Smooth muscle cell (in vitro differentiated cells): ENCODE measurements at regions not wholly inside any gene's neighbourhood (a gene's known extent, or its start where the extent isn't known, plus 50 kb on each side); places are given as distances from the start of the nearest gene placed in this dataset.
"Not testable (repeated sequence)": the region's sequence is repeated elsewhere in the genome, so short reads cannot be mapped to it uniquely, and the experiment has no call there.

Experiments used
- DNase-seq: peaks from one replicate; lab custom pipeline; 2025; ENCODE audit not compliant: unreplicated experiment; lab: John Stamatoyannopoulos, UW
- H2AFZ ChIP-seq: fragments of 200-600 bp; sonication (generic); 2 replicates; pipeline ENCODE4 v1.6.0; 2016; ENCODE audit warnings: antibody characterized with exemption, low read depth, mild to moderate bottlenecking
- H3F3A ChIP-seq: fragments of 200-600 bp; sonication (generic); 2 replicates; pipeline ENCODE4 v1.6.0; 2017; ENCODE audit warnings: antibody characterized with exemption, low read depth
- H3K27ac ChIP-seq: fragments of 200-600 bp; sonication (generic); 2 replicates; pipeline ENCODE4 v1.5.1; 2016; ENCODE audit warnings: low read depth, mild to moderate bottlenecking
- H3K27me3 ChIP-seq: fragments of 200-600 bp; sonication (generic); 2 replicates; pipeline ENCODE4 v1.6.1; 2016; ENCODE audit warnings: low read depth, mild to moderate bottlenecking
- H3K36me3 ChIP-seq: fragments of 200-600 bp; sonication (generic); 2 replicates; pipeline ENCODE4 v1.5.1; 2016; ENCODE audit warnings: low read depth
- H3K4me1 ChIP-seq: fragments of 200-600 bp; sonication (generic); 2 replicates; pipeline ENCODE4 v1.5.1; 2016; ENCODE audit warnings: low read depth
- H3K4me2 ChIP-seq: fragments of 200-600 bp; sonication (generic); 2 replicates; pipeline ENCODE4 v1.6.0; 2016; ENCODE audit warnings: mild to moderate bottlenecking
- H3K4me3 ChIP-seq: fragments of 200-600 bp; sonication (generic); 2 replicates; pipeline ENCODE4 v1.5.1; 2016; ENCODE audit warnings: mild to moderate bottlenecking
- H3K79me2 ChIP-seq: fragments of 200-600 bp; sonication (generic); 2 replicates; pipeline ENCODE4 v1.6.0; 2016; ENCODE audit warnings: low read depth, mild to moderate bottlenecking
- H3K9ac ChIP-seq: fragments of 200-600 bp; sonication (generic); 2 replicates; pipeline ENCODE4 v1.6.0; 2016; ENCODE audit warnings: low read depth
- H3K9me3 ChIP-seq: fragments of 200-600 bp; sonication (generic); replicated peaks from 2 replicates; pipeline ENCODE4 v1.5.1; 2016; ENCODE audit warnings: low read depth
- H4K20me1 ChIP-seq: fragments of 200-600 bp; sonication (generic); 2 replicates; pipeline ENCODE4 v1.6.0; 2016; ENCODE audit warnings: low read depth
- WGBS: methylation state at CpG from one replicate; pipeline ENCODE4 v1.1.7; 2016; ENCODE audit warnings: low lambda C conversion rate; 5-methylcytosine and 5-hydroxymethylcytosine counted together
- TF ChIP-seq, protein P1 (sequence below): fragments of 200-600 bp; sonication (generic); IDR thresholded peaks from 2 replicates; pipeline ENCODE4 v1.5.1; 2017; ENCODE audit warnings: borderline replicate concordance, mild to moderate bottlenecking, antibody characterized with exemption; ENCODE audit not compliant: insufficient read depth, poor library complexity, severe bottlenecking

DNA sequence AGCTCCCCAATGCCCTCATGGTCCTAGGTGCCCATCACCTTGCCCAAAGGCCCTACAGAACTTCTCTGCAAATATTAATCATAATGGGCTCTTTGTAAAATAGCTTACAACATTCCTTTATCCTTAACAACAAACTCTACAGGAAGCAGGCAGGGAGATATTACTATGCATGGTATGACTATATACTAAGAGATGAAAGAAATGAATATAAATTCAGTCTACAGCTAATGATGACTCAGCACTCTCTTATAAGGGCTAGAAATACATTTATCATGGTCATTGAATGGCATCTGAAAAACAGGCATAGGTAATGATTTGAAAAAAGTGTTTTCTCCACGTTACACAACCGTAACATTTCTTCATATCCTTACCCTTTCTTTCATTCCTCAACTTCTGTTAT is 254.8 kb upstream of the DSEL start:
- no peak overlapping the region for H3K4me2 ChIP-seq
- no peaks in the 10 kb centered on the region for H3K9me3 ChIP-seq
- 93% methylated on average over 2 of the region's 2 CpGs for WGBS
- no peak overlapping the region for H3K4me3 ChIP-seq
- H2AFZ ChIP-seq: no peak overlapping the region
- no peaks in the 10 kb centered on the region for H4K20me1 ChIP-seq
- H3K79me2 ChIP-seq: no peaks in the 10 kb centered on the region
- no peaks in the 10 kb centered on the region for H3K4me1 ChIP-seq
- no peaks in the 10 kb centered on the region for H3K27me3 ChIP-seq
- no peaks in the 10 kb centered on the region for H3K36me3 ChIP-seq
- DNase-seq: no peak
- TF ChIP-seq, protein P1, sequence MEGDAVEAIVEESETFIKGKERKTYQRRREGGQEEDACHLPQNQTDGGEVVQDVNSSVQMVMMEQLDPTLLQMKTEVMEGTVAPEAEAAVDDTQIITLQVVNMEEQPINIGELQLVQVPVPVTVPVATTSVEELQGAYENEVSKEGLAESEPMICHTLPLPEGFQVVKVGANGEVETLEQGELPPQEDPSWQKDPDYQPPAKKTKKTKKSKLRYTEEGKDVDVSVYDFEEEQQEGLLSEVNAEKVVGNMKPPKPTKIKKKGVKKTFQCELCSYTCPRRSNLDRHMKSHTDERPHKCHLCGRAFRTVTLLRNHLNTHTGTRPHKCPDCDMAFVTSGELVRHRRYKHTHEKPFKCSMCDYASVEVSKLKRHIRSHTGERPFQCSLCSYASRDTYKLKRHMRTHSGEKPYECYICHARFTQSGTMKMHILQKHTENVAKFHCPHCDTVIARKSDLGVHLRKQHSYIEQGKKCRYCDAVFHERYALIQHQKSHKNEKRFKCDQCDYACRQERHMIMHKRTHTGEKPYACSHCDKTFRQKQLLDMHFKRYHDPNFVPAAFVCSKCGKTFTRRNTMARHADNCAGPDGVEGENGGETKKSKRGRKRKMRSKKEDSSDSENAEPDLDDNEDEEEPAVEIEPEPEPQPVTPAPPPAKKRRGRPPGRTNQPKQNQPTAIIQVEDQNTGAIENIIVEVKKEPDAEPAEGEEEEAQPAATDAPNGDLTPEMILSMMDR: no peak
- H3K9ac ChIP-seq: no peak overlapping the region
- no peaks in the 10 kb centered on the region for H3F3A ChIP-seq
- H3K27ac ChIP-seq: no peak overlapping the region

DNA sequence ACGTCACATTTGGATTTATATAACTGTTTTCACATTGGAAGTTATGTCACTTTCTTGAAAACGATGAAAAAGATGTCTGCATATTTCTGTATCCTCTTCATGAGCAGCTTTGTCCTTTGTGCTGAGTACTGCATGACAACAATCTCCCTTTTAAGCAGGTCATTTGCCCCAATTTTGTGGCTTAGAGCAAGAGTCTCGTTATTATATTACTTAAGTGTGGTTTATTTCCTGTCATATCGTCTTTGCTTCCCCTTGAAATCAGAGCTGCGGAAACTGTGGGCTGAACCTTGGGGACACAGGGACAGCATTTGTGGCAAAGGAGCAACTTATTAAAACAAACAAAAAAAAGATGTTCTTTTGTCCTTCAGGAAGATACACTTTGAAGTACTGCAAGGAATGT is 254.0 kb upstream of the DSEL start:
- Histone ChIP-seq H3K79me2 (no peaks in the 10 kb centered on the region), H3K27ac (no peak overlapping the region), H3F3A (no peaks in the 10 kb centered on the region), H3K4me3 (no peak overlapping the region), H3K27me3 (no peaks in the 10 kb centered on the region), H3K9me3 (no peaks in the 10 kb centered on the region), H2AFZ (no peak overlapping the region), H3K36me3 (no peaks in the 10 kb centered on the region), H3K9ac (no peak overlapping the region), H4K20me1 (no peaks in the 10 kb centered on the region), H3K4me2 (no peak overlapping the region), H3K4me1 (no peaks in the 10 kb centered on the region)
- no peak for DNase-seq
- WGBS: 89% methylated on average over 5 of the region's 5 CpGs
- TF ChIP-seq, protein P1: no peak

DNA sequence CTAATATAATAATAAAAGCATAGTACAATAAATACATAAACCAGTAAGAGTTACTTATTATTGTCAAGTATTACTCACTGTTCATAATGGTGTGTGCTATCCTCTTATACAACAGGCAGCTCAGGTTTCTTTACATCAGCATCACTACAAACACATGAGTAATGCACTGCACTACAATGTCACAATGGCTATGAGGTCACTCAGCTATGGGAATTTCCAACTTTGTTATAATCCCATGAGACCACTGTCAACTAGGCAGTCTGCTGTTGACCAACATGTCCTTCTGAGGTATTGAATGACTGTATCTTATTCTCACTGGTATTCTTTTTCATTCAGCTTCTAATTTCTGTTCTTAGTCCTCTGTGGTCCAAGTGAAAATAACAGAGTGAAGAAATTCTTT is 250.4 kb upstream of the DSEL start:
- Histone ChIP-seq H3K79me2 (no peaks in the 10 kb centered on the region), H2AFZ (no peak overlapping the region), H3F3A (no peaks in the 10 kb centered on the region), H3K4me2 (no peak overlapping the region), H3K4me1 (no peaks in the 10 kb centered on the region), H3K9ac (no peak overlapping the region), H4K20me1 (no peaks in the 10 kb centered on the region), H3K27ac (peak overlapping the region; percentile 49), H3K27me3 (no peaks in the 10 kb centered on the region), H3K36me3 (no peaks in the 10 kb centered on the region), H3K4me3 (no peak overlapping the region), H3K9me3 (no peaks in the 10 kb centered on the region)
- DNase-seq: no peak
- TF ChIP-seq, protein P1: no peak

DNA sequence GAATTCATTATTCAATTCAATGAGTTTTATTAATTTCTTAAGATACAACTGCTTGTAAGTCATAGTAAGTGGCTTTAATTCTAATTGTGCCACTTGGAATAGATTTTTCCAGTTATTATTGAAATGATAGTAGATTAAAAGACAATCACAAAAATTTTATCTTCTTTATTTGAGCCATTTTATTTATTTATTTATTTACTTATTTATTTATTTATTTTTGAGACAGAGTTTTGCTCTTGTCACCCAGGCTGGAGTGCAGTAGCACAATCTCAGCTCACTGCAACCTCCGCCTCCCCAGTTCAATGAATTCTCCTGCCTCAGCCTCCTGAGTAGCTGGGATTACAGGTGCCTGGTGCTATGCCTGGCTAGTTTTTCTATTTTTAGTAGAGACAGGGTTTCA is 235.7 kb upstream of the DSEL start:
- H3K4me2 ChIP-seq, H3K4me3 ChIP-seq, H3K36me3 ChIP-seq, H2AFZ ChIP-seq, H3K9me3 ChIP-seq, H3F3A ChIP-seq, H3K27ac ChIP-seq, H3K27me3 ChIP-seq, H3K79me2 ChIP-seq, DNase-seq, H3K4me1 ChIP-seq, H3K9ac ChIP-seq, H4K20me1 ChIP-seq: not testable (repeated sequence)
- 100% methylated on average over 1 of the region's 1 CpG for WGBS
